GM23338 (cell line): ENCODE measurements at regions not wholly inside any gene's neighbourhood (a gene's known extent, or its start where the extent isn't known, plus 50 kb on each side); places are given as distances from the start of the nearest gene placed in this dataset.

ENCODE experiments used
- CREB1 ChIP-seq: fragments of 250-450 bp; sonication (Bioruptor Pico); IDR thresholded peaks from 2 replicates; pipeline ENCODE4 v1.5.0; 2020; ENCODE audit warnings: low read depth, mild to moderate bottlenecking, moderate library complexity
- ETS1 ChIP-seq: IDR thresholded peaks from 2 replicates; pipeline ENCODE4 v1.6.1; 2016; ENCODE audit warnings: antibody characterized with exemption
- EZH2 ChIP-seq: fragments of 200-600 bp; sonication (generic); IDR thresholded peaks from one replicate; pipeline ENCODE4 v1.8.0; 2017; ENCODE audit warnings: antibody characterized with exemption, mild to moderate bottlenecking, low read depth; ENCODE audit not compliant: unreplicated experiment
- EZH2phosphoT487 ChIP-seq: fragments of 200-600 bp; sonication (generic); IDR thresholded peaks from one replicate; pipeline ENCODE4 v1.8.1; 2018; ENCODE audit warnings: antibody characterized with exemption; ENCODE audit not compliant: unreplicated experiment
- JUNB ChIP-seq: IDR thresholded peaks from one replicate; pipeline ENCODE4 v1.6.1; 2016; ENCODE audit warnings: antibody characterized with exemption; ENCODE audit not compliant: unreplicated experiment
- POLR2AphosphoS5 ChIP-seq: IDR thresholded peaks from 2 replicates; pipeline ENCODE4 v1.6.1; 2016; ENCODE audit warnings: antibody characterized with exemption, low read depth
- STAT1 ChIP-seq: IDR thresholded peaks from one replicate; pipeline ENCODE4 v1.6.1; 2016; ENCODE audit warnings: antibody characterized with exemption; ENCODE audit not compliant: unreplicated experiment
- ZNF462 ChIP-seq: fragments of 250-450 bp; sonication (Bioruptor Pico); IDR thresholded peaks from 2 replicates; pipeline ENCODE4 v1.5.0; 2020; ENCODE audit warnings: mild to moderate bottlenecking, moderate library complexity
- TF ChIP-seq, protein P1 (sequence below), 2 experiments: fragments of 200-600 bp in 1 of 2; sonication (generic) in 1 of 2; conservative IDR thresholded peaks; 2 replicates each; pipeline versions ENCODE4 v1.5.1 to v1.6.1; 2016 to 2017; ENCODE audit warnings: antibody characterized with exemption in 2 of 2, low read depth in 2 of 2, mild to moderate bottlenecking in 2 of 2, moderate library complexity in 1 of 2
- TF ChIP-seq, protein P2 (sequence below): IDR thresholded peaks from one replicate; pipeline ENCODE4 v1.6.1; 2018; ENCODE audit warnings: antibody characterized with exemption; ENCODE audit not compliant: unreplicated experiment

DNA sequence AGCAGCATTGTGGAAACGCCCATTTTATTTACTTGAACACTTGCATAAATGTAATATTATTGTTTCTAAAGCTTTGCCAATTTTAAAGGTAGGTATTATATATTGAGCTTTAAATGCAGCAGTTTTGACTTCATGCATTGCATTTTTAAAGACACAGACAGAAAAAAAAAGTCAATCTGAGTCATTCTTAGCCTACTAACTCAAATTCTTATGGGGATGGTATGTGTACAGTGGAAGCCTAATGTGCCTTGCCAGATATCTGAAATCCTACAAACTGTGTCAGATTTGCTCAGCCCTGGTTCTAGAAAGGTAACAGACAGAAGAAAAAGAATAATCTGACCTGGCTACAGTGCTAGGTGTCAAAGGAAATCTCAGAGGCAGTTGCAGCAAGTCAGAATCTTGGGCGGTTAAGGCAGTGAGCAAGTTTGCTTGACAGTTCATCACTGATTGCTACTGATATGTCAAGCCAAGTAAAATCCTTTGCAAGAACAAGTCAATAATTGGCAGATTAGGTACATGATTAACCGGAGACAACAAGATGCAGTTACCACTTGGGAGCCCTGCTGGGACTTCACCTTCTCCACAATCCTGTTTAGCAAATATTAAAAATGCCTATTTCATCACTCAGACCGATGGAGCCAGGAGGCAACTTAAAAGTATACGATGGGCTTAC lies 224.8 kb upstream of the WWC1 start:
- TF ChIP-seq, protein P1, sequence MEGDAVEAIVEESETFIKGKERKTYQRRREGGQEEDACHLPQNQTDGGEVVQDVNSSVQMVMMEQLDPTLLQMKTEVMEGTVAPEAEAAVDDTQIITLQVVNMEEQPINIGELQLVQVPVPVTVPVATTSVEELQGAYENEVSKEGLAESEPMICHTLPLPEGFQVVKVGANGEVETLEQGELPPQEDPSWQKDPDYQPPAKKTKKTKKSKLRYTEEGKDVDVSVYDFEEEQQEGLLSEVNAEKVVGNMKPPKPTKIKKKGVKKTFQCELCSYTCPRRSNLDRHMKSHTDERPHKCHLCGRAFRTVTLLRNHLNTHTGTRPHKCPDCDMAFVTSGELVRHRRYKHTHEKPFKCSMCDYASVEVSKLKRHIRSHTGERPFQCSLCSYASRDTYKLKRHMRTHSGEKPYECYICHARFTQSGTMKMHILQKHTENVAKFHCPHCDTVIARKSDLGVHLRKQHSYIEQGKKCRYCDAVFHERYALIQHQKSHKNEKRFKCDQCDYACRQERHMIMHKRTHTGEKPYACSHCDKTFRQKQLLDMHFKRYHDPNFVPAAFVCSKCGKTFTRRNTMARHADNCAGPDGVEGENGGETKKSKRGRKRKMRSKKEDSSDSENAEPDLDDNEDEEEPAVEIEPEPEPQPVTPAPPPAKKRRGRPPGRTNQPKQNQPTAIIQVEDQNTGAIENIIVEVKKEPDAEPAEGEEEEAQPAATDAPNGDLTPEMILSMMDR (conservative IDR thresholded peaks at IDR 0.05; ENCODE audit: low read depth in 2 of 2): no peak
- TF ChIP-seq EZH2 (no peak), POLR2AphosphoS5 (no peak), STAT1 (no peak), EZH2phosphoT487 (no peak), CREB1 (CRISPR knock-in tag) (no peak), ZNF462 (no peak), JUNB (no peak), ETS1 (no peak)
- TF ChIP-seq, protein P2, sequence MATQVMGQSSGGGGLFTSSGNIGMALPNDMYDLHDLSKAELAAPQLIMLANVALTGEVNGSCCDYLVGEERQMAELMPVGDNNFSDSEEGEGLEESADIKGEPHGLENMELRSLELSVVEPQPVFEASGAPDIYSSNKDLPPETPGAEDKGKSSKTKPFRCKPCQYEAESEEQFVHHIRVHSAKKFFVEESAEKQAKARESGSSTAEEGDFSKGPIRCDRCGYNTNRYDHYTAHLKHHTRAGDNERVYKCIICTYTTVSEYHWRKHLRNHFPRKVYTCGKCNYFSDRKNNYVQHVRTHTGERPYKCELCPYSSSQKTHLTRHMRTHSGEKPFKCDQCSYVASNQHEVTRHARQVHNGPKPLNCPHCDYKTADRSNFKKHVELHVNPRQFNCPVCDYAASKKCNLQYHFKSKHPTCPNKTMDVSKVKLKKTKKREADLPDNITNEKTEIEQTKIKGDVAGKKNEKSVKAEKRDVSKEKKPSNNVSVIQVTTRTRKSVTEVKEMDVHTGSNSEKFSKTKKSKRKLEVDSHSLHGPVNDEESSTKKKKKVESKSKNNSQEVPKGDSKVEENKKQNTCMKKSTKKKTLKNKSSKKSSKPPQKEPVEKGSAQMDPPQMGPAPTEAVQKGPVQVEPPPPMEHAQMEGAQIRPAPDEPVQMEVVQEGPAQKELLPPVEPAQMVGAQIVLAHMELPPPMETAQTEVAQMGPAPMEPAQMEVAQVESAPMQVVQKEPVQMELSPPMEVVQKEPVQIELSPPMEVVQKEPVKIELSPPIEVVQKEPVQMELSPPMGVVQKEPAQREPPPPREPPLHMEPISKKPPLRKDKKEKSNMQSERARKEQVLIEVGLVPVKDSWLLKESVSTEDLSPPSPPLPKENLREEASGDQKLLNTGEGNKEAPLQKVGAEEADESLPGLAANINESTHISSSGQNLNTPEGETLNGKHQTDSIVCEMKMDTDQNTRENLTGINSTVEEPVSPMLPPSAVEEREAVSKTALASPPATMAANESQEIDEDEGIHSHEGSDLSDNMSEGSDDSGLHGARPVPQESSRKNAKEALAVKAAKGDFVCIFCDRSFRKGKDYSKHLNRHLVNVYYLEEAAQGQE: no peak
